ENCODE measurements at regions not wholly inside any gene's neighbourhood (a gene's known extent, or its start where the extent isn't known, plus 50 kb on each side); places are given as distances from the start of the nearest gene placed in this dataset.
A peak's percentile ranks its signal among the peaks of the same experiment; 100 is the strongest.

DNA sequence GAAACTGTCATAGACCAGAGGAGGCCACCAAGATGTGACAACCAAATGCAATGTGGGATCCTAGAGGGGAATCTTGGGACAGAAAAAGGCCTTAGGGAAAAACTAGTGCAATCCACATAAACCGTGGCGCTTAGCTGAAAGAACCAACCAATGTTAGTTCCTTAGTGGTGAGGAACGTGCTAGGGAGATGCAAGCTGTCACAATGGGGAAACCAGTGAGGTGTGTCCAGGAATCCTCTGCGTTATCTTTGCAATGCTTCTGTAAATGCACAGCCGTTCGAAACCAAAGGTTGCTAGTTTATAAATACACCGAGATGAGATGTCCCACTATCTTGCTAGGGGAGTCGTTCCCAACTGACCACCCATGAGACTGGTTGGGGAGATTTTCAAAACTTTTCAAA is 157.0 kb upstream of the ID2 start:
- DNase-seq: no peak

GRCh38 chr2:8525236-8525581 is 156.6 kb upstream of the ID2 start:
- DNase-seq: no peak

- DNase-seq: peak; percentile 97
Measured at GRCh38 chr2:8525582-8526402, 156.1 kb upstream of the ID2 start.

DNA sequence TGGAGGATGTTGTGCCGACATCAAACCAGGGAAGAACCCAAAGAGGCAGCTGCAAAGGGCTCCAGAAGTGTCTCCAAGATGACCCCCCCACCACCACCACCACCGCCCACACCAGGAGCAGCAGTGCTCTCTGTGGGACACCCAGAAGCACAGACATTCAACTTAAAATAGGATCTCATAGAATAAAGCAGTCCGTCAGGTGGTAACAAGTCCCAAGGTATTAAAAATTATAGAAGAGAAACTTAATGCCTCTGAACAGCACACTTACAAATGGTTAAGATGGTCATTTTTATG is 155.5 kb upstream of the ID2 start:
- no peak for DNase-seq

- DNase-seq: no peak
Measured at GRCh38 chr2:8527031-8527430, 154.8 kb upstream of the ID2 start.

- no peak for DNase-seq
Measured at GRCh38 chr2:8527676-8528075, 154.2 kb upstream of the ID2 start.

- no peak for DNase-seq
Measured at GRCh38 chr2:8528863-8529262, 153.0 kb upstream of the ID2 start.

GRCh38 chr2:8529706-8530277 is 152.1 kb upstream of the ID2 start:
- no peak for DNase-seq

DNA sequence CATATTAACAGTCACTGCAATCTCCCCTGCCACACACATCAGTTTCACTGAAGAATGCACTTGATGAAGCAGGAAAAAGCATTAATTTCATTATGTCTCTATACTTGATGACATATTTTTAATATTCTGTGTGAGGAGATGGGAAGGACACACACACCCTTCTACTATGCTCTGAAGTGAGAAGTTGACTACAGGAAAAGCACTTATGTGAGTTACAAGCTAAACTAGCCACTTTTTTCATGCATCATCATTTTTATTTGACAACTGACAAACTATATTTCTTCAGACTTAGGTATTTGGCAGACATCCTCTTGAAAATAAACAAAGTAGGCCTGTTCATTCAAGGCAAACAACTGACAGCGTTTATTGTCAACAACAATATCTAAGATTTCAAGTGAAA is 150.4 kb upstream of the ID2 start:
- DNase-seq: no peak

DNA sequence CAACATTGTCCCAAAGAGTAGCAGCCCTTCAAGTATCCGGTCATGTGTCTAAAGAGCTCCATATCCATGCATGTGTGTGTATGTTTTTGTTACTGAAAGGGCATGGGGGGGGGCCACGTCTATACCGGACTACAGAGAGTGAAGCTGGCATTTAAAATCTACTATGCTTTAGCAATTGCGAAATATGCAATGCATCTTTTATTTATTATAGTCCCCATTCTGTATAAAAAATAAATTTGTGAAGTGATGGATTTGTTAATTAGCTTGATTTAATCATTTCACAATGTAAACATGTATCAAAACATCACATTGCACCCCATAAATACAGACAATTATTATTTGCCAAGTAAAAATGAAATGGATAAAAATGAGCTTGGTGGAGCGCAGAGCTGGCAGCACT is 149.4 kb upstream of the ID2 start:
- no peak for DNase-seq

GRCh38 chr2:8533923-8534322 is 147.9 kb upstream of the ID2 start:
- no peak for DNase-seq

DNA sequence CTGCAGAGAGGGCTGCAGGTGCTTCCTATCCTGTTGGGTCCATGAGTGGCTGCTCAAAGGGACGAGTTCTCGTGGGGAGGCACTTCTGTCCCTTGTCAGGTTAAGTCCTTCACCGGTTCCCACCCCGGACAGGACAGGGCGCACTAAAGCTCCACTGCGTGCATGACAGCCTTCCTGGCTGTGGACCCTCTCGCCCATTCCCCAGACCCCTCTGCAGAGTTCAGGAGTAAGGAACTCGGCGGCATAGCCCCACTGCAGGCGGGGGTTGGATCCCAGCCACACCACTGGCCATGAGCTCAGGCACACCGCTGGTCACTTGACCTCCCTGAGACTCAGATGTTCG is 147.5 kb upstream of the ID2 start:
- DNase-seq: no peak

- no peak for DNase-seq
Measured at GRCh38 chr2:8534729-8535468, 147.0 kb upstream of the ID2 start.

DNA sequence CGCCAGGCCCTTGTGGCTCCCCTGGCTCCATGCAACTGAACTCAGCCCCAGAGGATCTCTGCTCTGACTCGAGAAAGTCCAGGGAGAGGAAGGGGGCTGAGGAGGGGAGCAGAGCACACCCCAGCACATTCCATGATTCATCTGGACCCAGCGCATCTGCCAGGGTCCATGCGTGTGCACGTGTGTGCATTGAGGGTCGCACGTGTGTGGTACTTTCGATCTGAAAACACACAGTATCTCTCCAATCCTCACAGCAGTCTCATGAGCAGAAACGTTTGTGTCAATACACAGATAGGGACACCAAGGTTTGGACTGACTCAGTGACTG is 146.4 kb upstream of the ID2 start:
- no peak for DNase-seq

DNA sequence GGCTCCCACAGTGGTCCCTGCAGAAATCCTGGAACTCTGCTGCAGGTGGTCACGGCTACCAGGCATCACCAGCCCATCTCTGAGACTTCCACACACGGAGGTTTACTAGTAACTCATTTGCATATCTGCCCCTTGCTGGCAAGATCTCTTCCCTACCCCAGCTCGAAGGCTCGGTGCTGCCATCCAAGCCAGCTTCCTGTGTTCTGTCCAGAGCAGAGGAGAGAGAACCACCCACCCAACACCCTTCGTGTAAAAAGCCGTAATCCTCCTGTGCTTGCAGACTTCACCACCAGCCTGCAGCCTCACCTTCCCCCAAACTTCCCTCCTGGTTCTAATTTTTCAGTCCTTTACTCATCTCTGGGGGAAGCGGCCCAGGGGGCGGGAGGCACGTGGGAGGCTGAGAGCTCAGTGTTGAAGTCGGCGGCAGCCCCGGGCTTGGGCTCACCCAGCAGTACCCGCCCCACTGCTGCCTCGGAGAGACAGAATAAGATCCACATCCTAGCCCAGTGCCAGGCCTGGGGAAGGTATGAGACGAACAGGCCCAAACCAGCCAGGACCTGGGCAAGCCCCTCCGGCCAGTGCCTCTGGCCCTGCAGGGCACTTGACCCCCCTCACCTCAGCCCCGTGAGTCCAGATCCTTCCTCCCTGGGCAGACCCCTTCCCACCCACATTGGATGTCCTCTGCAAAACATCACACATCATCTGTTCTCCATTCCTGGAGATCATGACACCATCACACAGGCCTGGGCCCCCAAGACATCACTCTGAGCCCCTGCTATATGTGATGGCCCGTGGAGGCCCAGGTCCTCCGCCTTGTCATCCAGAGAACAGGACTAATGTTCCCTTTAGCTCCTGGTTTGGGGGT is 145.8 kb upstream of the ID2 start:
- no peak for DNase-seq

DNA sequence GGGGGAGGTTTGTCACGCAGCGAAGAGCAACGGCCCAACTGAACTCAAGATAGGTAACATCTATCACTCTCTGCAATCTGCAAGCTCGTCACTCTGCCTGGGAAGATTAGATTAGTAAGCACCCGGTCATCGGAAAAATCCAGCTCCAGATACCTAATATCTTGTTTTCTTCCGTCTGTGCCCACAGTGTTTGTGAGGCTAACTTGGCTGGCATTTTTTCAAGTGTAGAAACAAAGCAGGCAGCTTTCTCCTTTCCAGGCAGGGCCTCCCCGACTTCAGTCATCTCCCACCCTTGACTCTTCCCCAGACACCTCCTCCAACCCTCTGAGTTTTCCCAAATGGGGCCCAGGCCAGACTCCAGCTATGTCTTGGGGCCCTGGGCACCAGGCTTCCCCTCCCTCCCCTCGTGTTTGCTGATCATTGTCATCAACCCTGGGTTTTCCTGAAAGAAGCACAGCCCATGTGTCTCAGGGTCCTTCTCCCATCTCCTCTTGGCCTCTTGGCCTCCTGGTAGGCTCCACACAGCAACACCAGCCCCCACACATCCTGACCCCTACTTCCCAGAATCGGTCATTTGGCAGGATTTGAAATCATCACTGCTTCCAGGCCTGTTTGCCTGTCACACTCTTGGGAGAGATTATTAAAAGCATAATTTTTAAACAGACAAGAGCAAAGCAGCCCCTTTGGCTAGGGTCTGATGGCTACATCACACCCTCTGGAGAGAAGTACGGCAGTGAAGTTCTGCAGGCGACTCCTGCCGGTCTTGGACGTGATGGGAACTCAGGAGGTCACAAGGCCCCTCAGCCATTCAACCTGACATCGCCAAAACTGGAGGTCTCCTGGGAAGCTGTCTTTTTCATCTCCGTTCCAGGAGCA is 144.9 kb upstream of the ID2 start:
- DNase-seq: no peak

DNA sequence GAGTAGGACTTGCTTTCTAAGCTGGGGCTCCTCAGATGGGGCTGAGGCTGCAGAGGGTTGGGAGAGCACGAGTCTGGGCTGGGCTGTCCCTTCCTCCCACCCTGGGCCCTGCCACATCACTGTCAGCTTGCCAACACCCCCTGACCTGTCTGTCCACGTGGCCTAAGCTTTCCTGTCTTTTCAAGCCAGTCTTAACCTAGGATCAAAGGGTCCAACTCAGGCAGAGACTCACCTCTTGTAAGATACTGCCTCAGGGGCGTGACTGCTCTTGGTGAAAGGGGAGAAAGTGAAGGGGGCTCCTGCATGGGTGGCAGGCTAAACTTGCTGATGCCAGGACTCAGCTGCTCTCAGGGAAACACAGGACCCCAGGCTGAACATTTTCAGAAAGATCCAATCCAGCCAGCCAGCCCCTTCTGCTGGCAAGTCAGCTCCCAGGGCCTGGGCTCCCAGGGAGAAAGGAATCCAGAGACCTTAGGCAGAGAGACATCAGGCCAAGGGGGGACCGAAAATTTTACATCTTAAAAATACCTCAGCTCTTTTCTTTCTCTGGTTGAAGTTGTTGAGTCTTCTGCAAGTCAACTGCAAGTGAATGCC is 144.2 kb upstream of the ID2 start:
- no peak for DNase-seq

- no peak for DNase-seq
Measured at GRCh38 chr2:8538531-8538930, 143.3 kb upstream of the ID2 start.

DNA sequence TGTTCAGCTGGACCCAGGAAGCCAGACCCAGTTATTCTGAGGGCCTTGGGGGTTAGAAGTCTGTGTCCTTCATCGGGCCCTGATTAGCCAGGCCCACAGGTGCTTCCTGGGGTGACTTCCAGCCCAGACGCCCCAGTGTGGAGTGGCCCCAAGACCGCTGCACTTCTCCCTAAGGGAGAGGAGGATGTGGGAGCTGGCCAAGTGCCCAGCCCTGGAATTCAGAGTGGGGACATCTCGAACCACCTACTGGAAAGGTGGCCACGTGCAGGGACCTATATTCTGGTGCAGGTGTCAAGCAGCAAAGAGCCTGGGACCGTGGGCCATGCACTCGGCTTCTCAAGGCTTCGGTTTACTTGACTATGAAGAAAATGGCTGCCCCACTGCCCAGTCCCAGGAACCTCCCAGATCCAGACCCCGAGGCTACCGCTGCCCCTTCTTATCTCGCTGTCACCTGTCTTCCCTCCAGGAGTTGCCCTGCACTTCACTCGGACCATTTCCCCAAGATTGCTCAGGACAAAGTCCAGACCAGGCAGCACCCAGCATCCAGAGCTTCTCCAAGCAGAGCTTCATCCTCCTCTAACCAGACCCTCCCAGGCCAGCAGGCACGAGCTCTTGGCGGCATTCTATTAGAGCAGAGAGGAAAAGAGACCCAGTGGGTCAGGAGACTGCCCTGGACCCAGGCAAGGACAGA is 142.8 kb upstream of the ID2 start:
- DNase-seq: no peak

GRCh38 chr2:8539743-8540551 is 141.9 kb upstream of the ID2 start:
- DNase-seq: no peak

GRCh38 chr2:8540552-8541055 is 141.3 kb upstream of the ID2 start:
- DNase-seq: no peak
